Lower lobe of right lung (tissue), 2 donors: ENCODE measurements at regions not wholly inside any gene's neighbourhood (a gene's known extent, or its start where the extent isn't known, plus 50 kb on each side); places are given as distances from the start of the nearest gene placed in this dataset.

ENCODE experiments used
- ATAC-seq, 2 donors: fragments of 200-7000 bp; cut with Tn5 transposase; one replicate each; pipeline ENCODE4 v1.9.1; 2020 to 2022; ENCODE audit warnings: mild to moderate bottlenecking in 2 of 2, moderate library complexity in 2 of 2
- DNase-seq: peaks from one replicate; pipeline ENCODE4 v3.0.0-alpha.2; 2020
- H3K27ac ChIP-seq: fragments of 200-600 bp; one replicate; pipeline ENCODE4 v1.8.0; 2022
- H3K27me3 ChIP-seq: fragments of 200-600 bp; one replicate; pipeline ENCODE4 v1.8.0; 2022; ENCODE audit warnings: low read depth
- H3K36me3 ChIP-seq: fragments of 200-600 bp; one replicate; pipeline ENCODE4 v1.8.0; 2022; ENCODE audit warnings: mild to moderate bottlenecking
- H3K4me1 ChIP-seq: fragments of 200-600 bp; one replicate; pipeline ENCODE4 v1.8.0; 2022
- H3K4me3 ChIP-seq: fragments of 200-600 bp; one replicate; pipeline ENCODE4 v1.8.0; 2022; ENCODE audit warnings: mild to moderate bottlenecking
- H3K9me3 ChIP-seq: fragments of 200-600 bp; one replicate; pipeline ENCODE4 v1.8.0; 2022
- CTCF ChIP-seq: fragments of 200-600 bp; IDR thresholded peaks from one replicate; pipeline ENCODE4 v1.8.0; 2022; ENCODE audit warnings: antibody characterized with exemption, mild to moderate bottlenecking
- intact Hi-C: fragments of 100-400 bp; cut with DNase I; formaldehyde crosslinking; loops from one replicate; pipeline ENCODE4 v1.11.0; 2022
- donor health status: DM: no; HTN: yes; CAD: no; lungs with severe emphysema.

- no peaks in the 10 kb centered on the region for H3K36me3 ChIP-seq
- peaks cover 33% of the 10 kb centered on the region for H3K4me1 ChIP-seq
- TF ChIP-seq CTCF = no peak
- H3K9me3 ChIP-seq = no peaks in the 10 kb centered on the region
- ATAC-seq (no peak), DNase-seq (no peak)
- peak overlapping the region; percentile 51 for H3K27ac ChIP-seq
- H3K4me3 ChIP-seq = no peak overlapping the region
- peaks cover 4% of the 10 kb centered on the region for H3K27me3 ChIP-seq
- intact Hi-C loops = no loop called here
These were observed 476.4 kb downstream of the FOXO1 start for GRCh38 chr13:40189898-40190630.

GRCh38 chr13:40190641-40191100, 475.8 kb downstream of the FOXO1 start:
- no peak for TF ChIP-seq CTCF
- Histone ChIP-seq H3K9me3 (no peaks in the 10 kb centered on the region), H3K27me3 (peaks cover 4% of the 10 kb centered on the region), H3K4me1 (peaks cover 33% of the 10 kb centered on the region), H3K27ac (peak overlapping the region; percentile 51), H3K4me3 (no peak overlapping the region), H3K36me3 (no peaks in the 10 kb centered on the region)
- DNase-seq (no peak), ATAC-seq (peak; percentile 23 to 50)
- intact Hi-C loops = no loop called here

- no peak for DNase-seq
- H3K27ac ChIP-seq = peak overlapping the region; percentile 76
- ATAC-seq = no peak
- H3K36me3 ChIP-seq = no peaks in the 10 kb centered on the region
- peaks cover 33% of the 10 kb centered on the region for H3K4me1 ChIP-seq
- peaks cover 2% of the 10 kb centered on the region for H3K27me3 ChIP-seq
- H3K9me3 ChIP-seq = no peaks in the 10 kb centered on the region
- intact Hi-C loops = no loop called here
- H3K4me3 ChIP-seq = no peak overlapping the region
- TF ChIP-seq CTCF = no peak
These were observed 475.1 kb downstream of the FOXO1 start for GRCh38 chr13:40191186-40191980.

DNA sequence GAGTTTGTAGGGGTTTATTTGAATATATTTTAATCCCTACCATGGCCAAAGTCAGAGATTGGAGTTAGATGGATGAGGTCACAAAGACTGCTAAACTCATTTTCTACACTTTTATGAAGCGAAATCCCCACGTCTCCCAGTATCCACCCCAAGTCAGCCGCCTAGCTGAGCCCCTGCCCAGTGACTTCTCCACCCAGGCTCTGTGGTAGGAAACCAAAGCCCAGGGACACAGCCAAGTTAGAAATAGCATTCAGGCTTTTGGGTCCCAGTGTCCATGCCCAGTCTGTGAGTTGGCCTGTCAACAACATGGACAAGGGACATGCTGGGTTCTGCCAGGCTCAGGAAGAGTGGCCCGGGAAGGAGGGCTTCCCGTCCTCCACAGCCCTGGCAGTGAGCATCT, 474.0 kb downstream of the FOXO1 start:
- no peaks in the 10 kb centered on the region for H3K27me3 ChIP-seq
- H3K27ac ChIP-seq = peak overlapping the region; percentile 76
- no peak for DNase-seq
- H3K9me3 ChIP-seq = no peaks in the 10 kb centered on the region
- no peak for TF ChIP-seq CTCF
- ATAC-seq = no peak
- intact Hi-C loops = no loop called here
- peaks cover 33% of the 10 kb centered on the region for H3K4me1 ChIP-seq
- H3K36me3 ChIP-seq = no peaks in the 10 kb centered on the region
- no peak overlapping the region for H3K4me3 ChIP-seq

DNA sequence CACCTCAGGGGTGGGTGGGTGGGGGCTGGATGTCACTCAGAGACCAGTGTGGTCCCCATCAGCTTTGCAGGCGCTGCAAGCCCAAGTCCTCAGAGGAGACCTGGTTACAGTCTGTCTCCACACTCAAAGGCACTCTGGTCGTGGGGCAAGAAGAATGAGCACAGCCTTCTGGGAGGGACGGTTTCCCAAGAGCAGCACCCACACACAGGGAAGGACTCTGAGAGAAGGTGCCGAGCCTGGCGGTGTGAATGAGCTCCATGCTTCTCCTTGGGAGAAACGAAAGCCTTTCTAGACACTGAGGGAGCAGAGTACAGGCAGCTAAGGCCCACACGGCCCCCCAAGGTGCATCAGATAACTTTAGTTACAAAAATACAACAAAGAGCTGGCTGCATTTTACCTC, 473.6 kb downstream of the FOXO1 start:
- DNase-seq (no peak), ATAC-seq (no peak)
- no peak for TF ChIP-seq CTCF
- intact Hi-C loops = no loop called here
- no peaks in the 10 kb centered on the region for H3K36me3 ChIP-seq
- no peaks in the 10 kb centered on the region for H3K9me3 ChIP-seq
- H3K27ac ChIP-seq = peak overlapping the region; percentile 76
- H3K27me3 ChIP-seq = no peaks in the 10 kb centered on the region
- H3K4me1 ChIP-seq = peaks cover 33% of the 10 kb centered on the region
- H3K4me3 ChIP-seq = no peak overlapping the region
